NCI-H2171 treated with DMSO at 0.1 percent for 48 hours (cell line): ENCODE measurements at regions not wholly inside any gene's neighbourhood (a gene's known extent, or its start where the extent isn't known, plus 50 kb on each side); places are given as distances from the start of the nearest gene placed in this dataset.

Source experiments
- DNase-seq: peaks from one replicate; lab custom pipeline; 2025; lab: John Stamatoyannopoulos, UW

DNA sequence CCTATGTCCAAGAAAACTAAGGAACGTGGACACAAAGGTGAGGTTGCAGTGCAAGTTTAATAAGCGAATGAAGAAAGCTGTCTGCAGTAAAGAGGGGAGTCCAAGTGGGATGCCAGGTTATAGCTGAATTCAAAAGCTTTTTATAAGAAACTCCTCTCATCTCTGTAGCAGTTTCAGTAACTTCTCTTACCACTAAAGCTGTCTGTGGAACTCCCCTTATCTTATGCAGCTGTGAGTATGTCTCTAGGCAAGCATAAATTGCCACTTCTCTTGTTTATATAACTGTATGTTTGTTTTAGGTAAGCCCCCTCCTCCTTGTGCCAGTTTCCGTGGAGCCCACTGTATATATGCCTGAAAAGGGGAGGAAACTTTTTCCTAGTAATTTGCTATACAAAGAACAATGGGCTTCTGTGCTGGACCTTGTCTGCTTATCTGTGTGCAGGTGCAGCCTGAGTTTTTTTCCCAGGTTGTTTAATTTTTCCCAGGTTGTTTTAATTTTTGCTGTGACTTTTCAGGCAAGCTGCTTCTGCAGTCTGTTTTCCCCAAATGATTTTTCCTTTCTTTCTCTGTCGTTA is 875.1 kb upstream of the EPHA6 start:
- no peak for DNase-seq

DNA sequence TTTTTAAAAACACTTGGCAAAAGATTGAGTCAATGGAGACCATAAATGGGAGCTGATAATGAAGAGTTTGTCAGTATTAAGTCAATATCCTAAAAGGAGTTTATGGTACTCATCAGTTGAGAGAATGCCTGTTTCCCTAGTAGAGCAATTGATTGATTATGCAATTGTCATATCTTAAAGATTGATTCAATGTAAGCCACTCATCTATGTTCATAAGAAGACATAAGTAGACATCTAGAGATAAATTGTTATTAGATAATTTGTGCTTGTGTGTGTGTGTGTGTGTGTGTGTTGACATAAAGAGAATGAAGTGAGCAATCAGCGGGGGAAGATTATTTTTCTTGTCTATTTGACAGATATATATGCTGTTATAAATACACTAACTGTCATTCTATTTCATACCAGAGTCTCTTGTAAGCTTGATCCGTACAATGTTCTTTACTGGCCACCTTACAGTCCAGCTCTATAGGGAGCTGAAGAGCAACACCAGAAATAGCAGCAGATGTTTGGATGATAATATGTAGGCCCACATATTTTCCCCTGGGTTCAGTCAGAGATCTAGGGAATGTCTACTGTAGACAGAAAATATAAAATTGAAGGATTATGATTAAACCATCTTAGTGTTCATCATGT is 848.6 kb upstream of the EPHA6 start:
- DNase-seq, result no peak

DNA sequence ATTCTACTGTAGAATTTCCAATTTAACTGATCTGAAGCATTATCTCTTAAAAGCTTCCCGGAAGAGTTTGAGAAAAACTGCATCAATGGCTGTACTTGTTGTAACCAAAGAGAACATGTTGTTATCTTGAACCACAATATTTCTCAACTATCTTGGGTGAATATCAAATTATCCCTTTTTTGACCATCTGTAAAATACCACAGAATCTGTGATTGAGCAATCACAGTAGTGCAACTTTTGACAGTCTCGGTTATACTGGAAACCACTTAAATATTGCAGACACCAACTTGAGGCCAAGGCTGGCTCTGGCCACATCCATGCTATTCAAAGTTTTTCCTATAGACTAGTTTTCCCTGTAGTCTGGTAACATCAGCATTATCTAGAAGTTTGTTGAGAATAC is 842.8 kb upstream of the EPHA6 start:
- DNase-seq, result no peak

DNA sequence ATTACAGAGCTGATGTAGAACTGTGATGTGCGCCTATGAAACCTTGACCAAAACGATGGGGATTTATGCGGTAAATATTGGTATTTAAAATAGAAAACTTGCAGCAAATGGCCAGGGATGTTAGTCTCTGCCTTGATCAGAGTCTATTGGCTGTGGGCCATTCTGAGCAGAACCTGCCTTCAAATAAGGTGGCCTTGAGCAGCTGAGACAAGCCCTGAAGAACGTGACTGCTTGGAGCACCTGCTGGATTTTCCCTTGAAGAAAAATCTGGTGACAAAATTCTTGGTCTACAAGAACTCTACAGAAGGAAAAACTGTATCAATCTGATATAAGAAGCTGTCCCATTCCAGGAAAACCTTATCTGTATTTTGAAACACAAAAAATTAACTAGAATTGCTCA is 820.1 kb upstream of the EPHA6 start:
- DNase-seq, result no peak

DNA sequence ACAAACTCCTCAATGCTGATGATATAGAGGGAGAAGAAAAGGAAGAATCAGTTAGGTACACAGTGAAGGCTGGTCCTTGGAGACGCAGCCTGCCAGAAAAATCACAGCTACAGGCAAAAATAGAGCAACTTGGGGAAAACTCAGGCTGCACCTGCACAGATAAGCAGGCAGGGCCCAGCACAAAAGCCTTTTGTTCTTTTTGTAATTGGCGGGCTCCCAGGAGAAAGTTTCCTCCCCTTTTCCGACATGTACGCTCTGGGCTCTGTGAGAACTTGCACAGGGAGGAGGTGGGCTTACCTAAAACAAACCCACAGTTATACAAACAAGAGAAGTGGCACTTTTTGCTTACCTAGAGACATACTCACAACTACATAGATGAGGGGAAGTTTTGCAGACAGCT is 813.4 kb upstream of the EPHA6 start:
- no peak for DNase-seq

DNA sequence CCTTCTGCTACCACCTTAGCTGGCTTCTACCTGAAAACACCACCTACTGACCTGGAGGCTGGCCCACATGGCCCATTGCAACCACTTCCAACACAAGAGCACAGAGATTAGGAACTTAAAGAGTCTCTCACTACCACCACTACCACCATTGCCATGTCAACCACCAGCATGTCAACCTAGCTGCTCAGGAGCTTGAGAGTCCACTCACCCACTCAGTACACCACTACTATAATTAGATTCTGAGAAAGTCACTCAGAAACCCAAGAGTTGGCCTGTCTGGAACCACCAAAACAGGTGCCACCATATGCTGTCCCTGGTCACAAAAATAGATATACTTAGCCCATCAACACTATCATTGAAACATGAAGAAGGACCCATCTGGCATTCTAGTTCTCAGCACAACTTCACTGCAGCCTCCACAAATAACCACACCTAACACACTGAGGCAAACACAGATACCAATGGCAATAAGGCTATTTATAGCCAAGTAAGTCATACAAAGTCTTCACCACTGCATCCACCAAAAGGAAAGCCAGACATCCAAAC is 806.7 kb upstream of the EPHA6 start:
- DNase-seq, result no peak

DNA sequence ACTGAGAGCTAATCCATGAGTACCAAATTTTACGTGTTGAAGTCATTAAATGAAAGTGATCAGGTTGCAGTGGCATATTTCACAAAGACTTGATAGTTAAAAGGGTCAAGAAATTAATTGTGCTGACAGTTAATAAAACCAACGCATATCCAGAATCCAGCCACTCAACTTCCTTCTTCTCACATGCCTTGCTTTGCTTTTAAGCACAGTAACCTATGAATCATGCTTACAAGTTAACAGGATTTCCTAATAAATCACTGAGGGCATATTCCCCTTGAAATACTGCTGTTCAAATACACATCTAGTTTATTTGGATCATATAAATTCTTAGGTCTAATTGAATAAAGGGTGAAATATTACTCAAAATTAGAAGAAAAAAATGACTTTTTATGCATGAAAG is 801.5 kb upstream of the EPHA6 start:
- DNase-seq, result no peak

DNA sequence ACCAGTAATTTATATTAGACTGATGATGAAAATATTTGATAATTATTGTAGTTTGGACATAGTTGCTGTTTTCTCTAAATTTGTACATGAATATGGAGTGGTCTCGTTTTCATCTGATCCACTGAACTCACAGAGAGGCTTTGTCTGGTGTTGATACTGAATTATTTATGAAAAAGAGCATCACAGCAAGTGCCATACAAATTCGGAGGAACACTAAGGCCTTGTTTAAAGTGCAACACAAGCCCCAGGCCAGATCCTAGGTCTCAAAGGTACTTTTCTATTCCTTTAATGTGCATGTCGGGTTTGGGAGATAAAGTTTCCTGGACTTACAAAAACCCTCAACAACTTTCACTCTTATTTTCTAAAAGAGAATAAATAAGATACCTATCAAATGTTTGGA is 796.8 kb upstream of the EPHA6 start:
- DNase-seq, result no peak

DNA sequence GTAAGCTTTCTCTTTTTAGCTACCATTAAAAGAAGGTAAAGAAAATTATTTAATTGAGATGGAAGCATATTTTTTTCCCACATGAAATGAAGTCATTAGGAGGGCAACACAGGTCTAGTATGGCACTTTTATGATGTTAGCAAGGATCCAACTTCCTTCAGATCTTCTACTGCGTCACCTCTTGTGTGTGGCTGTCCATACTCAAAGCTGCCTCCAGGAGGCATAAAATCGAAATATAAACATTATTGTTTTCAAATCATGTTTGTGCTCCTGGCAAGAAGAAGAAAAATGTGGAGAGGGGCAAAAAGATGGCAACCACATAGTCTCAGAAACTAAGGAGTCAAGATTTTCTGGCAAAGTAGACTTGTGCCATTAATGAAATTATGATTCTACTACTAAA is 791.7 kb upstream of the EPHA6 start:
- no peak for DNase-seq

DNA sequence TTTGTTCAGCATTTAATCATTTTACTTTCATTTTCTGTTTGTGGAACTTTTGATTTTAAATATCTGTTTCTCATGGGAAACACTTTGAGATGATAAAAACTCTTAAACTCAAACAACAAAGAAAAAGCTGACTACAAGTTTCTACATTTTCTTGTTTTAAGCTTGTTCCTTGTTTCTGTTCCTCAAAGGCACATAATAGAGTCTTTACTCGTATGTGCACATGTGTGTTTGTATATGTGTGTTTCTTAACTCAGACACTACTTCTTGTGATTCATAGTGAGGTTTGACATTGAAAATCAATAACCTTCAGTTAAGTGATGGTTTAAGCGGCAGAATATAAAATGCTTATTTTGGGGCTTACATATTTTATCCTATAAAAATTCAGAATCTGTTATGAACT is 786.7 kb upstream of the EPHA6 start:
- DNase-seq, result no peak

DNA sequence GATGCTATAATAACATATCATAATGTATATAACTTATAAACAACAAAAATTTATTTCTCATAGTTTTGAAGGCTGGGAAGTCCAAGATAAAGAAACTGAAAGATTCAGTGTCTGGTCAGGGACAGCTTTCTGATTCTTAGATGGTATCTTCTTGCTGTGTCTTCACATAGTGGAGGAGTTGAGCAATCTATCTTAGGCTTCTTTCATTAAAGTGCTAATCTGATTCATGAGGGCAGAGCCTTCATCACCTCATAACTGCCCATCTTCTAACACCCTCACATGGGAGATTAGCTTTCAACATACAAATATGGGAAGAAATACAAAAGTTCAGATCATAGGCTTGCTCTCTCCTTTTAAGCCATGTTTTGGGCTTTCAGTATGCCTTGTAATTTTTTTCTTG is 774.8 kb upstream of the EPHA6 start:
- no peak for DNase-seq

DNA sequence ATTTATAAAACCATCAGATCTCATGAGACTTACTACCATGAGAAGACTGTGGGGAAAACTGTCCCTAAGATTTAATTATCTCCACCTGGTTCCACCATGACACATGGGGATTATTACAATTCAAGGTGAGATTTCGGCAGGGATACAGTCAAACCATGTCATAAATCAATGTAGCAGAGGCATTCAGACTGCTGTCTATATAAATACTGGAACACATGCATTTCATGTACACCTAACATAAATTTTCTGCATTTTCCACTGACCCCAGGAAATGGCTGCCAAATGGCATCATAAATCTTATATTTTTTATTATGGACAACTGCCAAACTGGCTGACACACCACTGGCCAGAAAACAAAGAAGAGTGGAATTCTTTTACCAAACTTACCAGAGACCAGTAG is 755.1 kb upstream of the EPHA6 start:
- no peak for DNase-seq

DNA sequence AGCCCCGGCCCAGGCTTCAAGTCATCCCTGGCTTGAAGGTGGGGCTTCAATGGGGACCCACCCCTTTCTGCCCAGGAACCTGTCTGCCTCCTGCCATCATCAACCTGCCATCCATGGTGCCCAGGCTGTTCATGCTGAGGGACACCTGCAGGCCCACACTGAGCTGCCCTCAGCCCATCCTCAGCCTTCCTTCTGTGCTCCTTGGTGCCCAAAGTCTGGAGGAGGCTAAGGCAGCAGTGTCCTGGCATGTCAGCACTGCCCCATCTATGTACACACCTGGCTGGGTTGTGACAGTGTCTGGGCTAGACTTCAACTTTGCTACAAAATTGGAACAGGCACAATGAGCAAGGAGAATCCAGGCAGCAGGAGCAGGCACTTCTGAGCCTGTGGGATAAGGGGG is 745.3 kb upstream of the EPHA6 start:
- DNase-seq, result no peak

DNA sequence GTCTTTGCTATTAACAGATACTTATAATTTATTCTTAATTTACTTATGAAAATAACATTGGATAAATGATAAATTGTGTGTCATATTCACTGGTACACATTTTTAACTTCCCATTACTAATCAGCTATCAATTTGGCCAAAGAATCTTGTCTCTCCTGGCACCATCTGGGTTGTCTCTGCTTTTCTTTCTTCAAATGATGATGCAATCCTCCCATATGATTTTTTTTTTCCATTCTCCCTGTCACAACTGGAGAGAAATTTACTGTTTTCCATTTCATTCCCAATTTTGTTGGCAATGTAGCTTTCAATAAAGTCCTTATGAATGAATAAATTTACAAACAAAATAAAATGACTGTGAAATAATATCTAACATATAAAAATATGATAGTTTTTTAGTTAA is 743.7 kb upstream of the EPHA6 start:
- no peak for DNase-seq

DNA sequence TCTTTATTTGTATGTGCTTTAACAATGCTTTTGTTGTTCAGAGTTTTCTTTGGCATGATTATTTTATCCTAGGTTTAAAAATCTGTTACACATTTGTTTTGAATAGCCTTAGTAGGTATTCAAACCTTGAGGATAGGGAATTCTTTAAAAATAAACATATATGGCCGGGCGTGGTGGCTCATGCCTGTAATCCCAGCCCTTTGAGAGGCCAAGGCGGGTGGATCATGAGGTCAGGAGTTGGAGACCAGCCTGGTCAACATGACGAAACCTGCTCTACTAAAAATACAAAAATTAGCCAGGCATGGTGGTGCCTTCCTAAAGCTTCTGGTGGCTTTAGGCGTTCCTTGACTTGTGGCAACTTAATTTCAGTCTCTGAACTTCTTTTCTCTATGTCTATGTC is 743.3 kb upstream of the EPHA6 start:
- no peak for DNase-seq

DNA sequence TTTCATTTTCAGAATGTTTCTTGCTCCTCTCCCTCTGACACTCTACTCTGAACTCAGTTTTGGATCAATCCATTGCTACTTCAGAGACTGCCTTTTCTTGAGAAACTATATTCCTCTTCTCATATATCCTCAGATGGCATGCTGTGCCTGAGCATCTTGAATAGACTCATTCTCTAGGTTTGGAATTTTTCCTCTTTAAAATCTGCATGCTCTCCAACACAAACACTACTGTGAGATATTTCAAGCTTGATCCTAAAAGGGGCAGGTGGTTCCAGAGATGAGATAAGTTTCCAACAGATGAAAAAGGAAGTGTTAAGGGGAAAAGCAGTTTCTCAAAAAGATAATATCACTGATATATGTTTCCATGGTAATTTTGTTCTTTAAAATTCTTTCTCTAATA is 742.2 kb upstream of the EPHA6 start:
- no peak for DNase-seq

DNA sequence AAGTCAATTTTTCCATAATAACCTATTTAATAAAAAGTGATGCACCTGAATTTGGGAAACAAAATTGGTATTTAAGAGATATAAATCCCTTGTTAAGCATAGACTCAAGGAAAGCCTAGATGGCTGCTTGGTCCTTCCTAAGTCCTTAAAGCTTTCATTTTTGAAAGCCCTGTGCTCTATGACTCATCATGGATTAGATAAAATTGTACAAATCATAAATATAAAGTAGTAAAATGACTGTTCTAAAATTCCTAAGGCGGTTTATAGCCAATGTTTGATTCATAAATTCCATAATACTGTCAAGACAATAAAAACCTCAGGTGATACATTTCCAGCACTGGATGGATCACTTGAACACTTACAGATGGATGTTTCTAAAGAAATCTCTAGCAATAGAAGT is 730.8 kb upstream of the EPHA6 start:
- no peak for DNase-seq

DNA sequence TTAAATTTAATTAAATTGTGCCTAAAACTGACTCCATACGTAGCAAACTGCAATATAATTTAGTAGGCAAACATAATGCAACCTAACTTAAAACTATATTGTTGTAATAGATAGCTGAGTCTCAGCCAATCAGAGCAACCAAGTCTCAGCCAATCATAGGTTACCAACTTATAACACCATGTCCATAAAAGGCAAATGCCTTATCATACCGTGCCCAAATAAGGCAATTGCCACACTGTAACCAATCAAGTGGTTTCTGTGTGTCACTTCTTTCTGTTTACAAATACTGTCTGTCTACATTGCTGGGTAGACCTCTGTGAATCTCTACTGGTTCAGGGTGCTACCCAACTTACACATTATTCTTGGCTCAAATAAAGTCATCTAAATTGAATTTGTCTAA is 728.4 kb upstream of the EPHA6 start:
- DNase-seq, result no peak

DNA sequence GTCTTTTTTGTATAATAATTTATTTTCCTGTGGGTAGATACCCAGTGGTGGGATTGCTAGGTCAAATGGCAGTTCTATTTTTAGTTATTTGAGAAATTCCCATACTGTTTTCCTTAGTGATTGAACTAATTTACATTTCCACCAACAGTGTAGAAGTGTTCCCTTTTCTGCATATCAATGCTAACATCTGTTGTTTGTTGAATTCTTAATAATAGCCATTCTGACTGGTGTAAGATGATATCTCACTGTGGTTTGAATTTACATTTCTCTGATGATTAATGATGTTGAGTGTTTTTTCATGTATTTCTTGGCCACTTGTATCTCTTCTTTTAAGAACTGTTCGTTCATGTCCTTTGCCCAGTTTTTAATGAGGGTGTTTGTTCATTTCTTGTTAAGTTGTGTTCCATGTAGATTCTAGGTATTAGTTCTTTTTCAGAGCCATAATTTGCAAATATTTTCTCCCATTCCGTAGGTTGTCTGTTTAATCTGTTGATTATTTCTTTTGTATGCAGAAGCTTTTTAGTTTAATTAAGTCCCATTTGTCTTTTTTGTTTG is 713.3 kb upstream of the EPHA6 start:
- DNase-seq, result no peak

DNA sequence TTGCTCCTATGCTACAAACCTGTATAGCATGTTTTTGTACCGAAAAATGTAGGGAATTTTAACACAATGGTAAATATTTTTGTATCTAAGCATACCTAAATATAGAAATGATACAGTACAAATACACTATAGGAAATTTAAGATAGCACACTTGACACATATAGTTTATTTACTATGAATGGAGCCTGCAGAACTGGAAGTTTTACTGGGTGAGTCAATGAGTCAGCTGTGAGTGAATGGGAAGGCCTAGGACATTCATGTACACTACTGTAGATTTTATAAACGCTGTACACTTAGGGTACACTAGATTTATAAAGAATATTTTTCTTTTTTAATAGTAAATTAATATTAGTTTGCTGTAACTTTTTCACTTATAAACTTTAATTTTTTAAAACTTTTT is 707.7 kb upstream of the EPHA6 start:
- DNase-seq, result no peak
